Uterus (tissue), 2 donors: ENCODE measurements at regions not wholly inside any gene's neighbourhood (a gene's known extent, or its start where the extent isn't known, plus 50 kb on each side); places are given as distances from the start of the nearest gene placed in this dataset.

Experiments used
- CTCF ChIP-seq, 4 experiments: fragments of 200-600 bp in 2 of 4; fragments of 450-650 bp in 2 of 4; sonication (generic) in 2 of 4; IDR thresholded peaks; one replicate each; pipeline ENCODE4 v1.5.1; 2016 to 2019; ENCODE audit warnings: antibody characterized with exemption in 4 of 4, mild to moderate bottlenecking in 2 of 4, moderate library complexity in 1 of 4
- POLR2A ChIP-seq, 2 donors: fragments of 450-650 bp; IDR thresholded peaks; one replicate each; pipeline ENCODE4 v1.6.1; 2016; ENCODE audit warnings: antibody characterized with exemption in 2 of 2, mild to moderate bottlenecking in 1 of 2, moderate library complexity in 1 of 2

- TF ChIP-seq CTCF (IDR thresholded peaks at IDR 0.05) = no peak
- TF ChIP-seq POLR2A (IDR thresholded peaks at IDR 0.05) = no peak
Measured at GRCh38 chr14:97381309-97381708, 584.1 kb downstream of the VRK1 start.
